Neural progenitor cell (in vitro differentiated cells): ENCODE measurements at regions not wholly inside any gene's neighbourhood (a gene's known extent, or its start where the extent isn't known, plus 50 kb on each side); places are given as distances from the start of the nearest gene placed in this dataset.
A peak's percentile ranks its signal among the peaks of the same experiment; 100 is the strongest.
"Not testable (repeated sequence)": the region's sequence is repeated elsewhere in the genome, so short reads cannot be mapped to it uniquely, and the experiment has no call there.

Source experiments
- DNase-seq: peaks from one replicate; pipeline ENCODE4 v3.0.0-alpha.2; 2016; ENCODE audit warnings: low spot score
- H2AFZ ChIP-seq: fragments of 200-600 bp; sonication (generic); replicated peaks from 2 replicates; pipeline ENCODE4 v1.6.1; 2016; ENCODE audit warnings: antibody characterized with exemption
- H3F3A ChIP-seq: fragments of 200-600 bp; sonication (generic); 2 replicates; pipeline ENCODE4 v1.6.1; 2016; ENCODE audit warnings: antibody characterized with exemption, low read depth
- H3K27ac ChIP-seq: fragments of 200-600 bp; sonication (generic); 2 replicates; pipeline ENCODE4 v1.5.1; 2016; ENCODE audit warnings: mild to moderate bottlenecking
- H3K27me3 ChIP-seq: fragments of 200-600 bp; sonication (generic); 2 replicates; pipeline ENCODE4 v1.6.1; 2016; ENCODE audit warnings: mild to moderate bottlenecking, moderate library complexity
- H3K36me3 ChIP-seq: fragments of 200-600 bp; sonication (generic); 2 replicates; pipeline ENCODE4 v1.5.1; 2016
- H3K4me1 ChIP-seq: fragments of 200-600 bp; sonication (generic); 2 replicates; pipeline ENCODE4 v1.6.1; 2016; ENCODE audit warnings: mixed run types
- H3K4me2 ChIP-seq: fragments of 200-600 bp; sonication (generic); 2 replicates; pipeline ENCODE4 v1.6.1; 2016
- H3K4me3 ChIP-seq: fragments of 200-600 bp; sonication (generic); 2 replicates; pipeline ENCODE4 v1.5.1; 2016
- H3K79me2 ChIP-seq: fragments of 200-600 bp; sonication (generic); 2 replicates; pipeline ENCODE4 v1.6.1; 2016; ENCODE audit warnings: low read depth
- H3K9ac ChIP-seq: fragments of 200-600 bp; sonication (generic); 2 replicates; pipeline ENCODE4 v1.6.1; 2016
- H3K9me3 ChIP-seq: fragments of 200-600 bp; sonication (generic); 2 replicates; pipeline ENCODE4 v1.5.1; 2016; ENCODE audit warnings: low read depth
- H4K20me1 ChIP-seq: fragments of 200-600 bp; sonication (generic); 2 replicates; pipeline ENCODE4 v1.6.1; 2016; ENCODE audit warnings: low read depth
- H3K27ac Mint-ChIP-seq: 3 replicates; pipeline ENCODE4 v1.8.0; 2021; ENCODE audit warnings: mixed read lengths
- H3K27me3 Mint-ChIP-seq: 2 replicates; pipeline ENCODE4 v1.8.0; 2022; ENCODE audit warnings: low read depth, mild to moderate bottlenecking, inconsistent platforms, moderate library complexity, mixed read lengths; ENCODE audit not compliant: insufficient read depth
- H3K36me3 Mint-ChIP-seq: 3 replicates; pipeline ENCODE4 v1.8.0; 2021; ENCODE audit warnings: mixed read lengths
- H3K4me1 Mint-ChIP-seq: 3 replicates; pipeline ENCODE4 v1.8.0; 2021; ENCODE audit warnings: mixed read lengths
- H3K4me3 Mint-ChIP-seq: 3 replicates; pipeline ENCODE4 v1.8.0; 2021; ENCODE audit warnings: mild to moderate bottlenecking, moderate library complexity, mixed read lengths
- H3K9me3 Mint-ChIP-seq: 3 replicates; pipeline ENCODE4 v1.8.0; 2020; ENCODE audit warnings: mixed read lengths
- EZH2 ChIP-seq: fragments of 200-600 bp; sonication (generic); IDR thresholded peaks from 2 replicates; pipeline ENCODE4 v1.6.1; 2017; ENCODE audit warnings: antibody characterized with exemption, mild to moderate bottlenecking, moderate library complexity
- EZH2phosphoT487 ChIP-seq: fragments of 200-600 bp; sonication (generic); IDR thresholded peaks from 2 replicates; pipeline ENCODE4 v1.6.1; 2017; ENCODE audit warnings: antibody characterized with exemption
- TF ChIP-seq, protein P1 (sequence below): fragments of 200-600 bp; sonication (generic); IDR thresholded peaks from 2 replicates; pipeline ENCODE4 v1.5.1; 2017; ENCODE audit warnings: antibody characterized with exemption, mild to moderate bottlenecking

DNA sequence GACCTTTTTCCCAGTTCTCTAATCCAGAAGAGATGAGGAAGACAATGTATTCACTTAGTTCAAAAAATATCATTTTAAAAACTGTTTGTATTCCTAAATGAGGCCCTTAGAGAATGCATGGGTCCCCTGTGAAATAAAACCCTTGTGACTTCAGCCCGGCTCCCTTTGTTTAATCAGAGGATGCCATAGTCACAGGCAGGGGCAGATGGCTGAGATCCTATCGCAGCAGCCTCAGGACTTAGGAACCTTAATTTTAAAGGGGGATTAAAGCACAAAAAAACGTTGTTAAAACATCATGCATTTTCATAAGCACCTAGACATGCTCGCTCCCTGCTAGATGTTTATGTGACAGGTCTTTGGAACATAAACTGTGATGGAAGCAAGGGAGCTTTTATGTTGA is 176.6 kb downstream of the IL20RB start:
- no peak overlapping the region for H3K4me3 Mint-ChIP-seq
- H3K36me3 Mint-ChIP-seq = no peaks in the 10 kb centered on the region
- no peaks in the 10 kb centered on the region for H3K4me1 ChIP-seq
- no peak overlapping the region for H3K9ac ChIP-seq
- H3K9me3 ChIP-seq = no peaks in the 10 kb centered on the region
- H3K27me3 Mint-ChIP-seq = no peaks in the 10 kb centered on the region
- H3K9me3 Mint-ChIP-seq = no peaks in the 10 kb centered on the region
- no peak overlapping the region for H3K27ac ChIP-seq
- no peaks in the 10 kb centered on the region for H3K36me3 ChIP-seq
- no peaks in the 10 kb centered on the region for H4K20me1 ChIP-seq
- H2AFZ ChIP-seq = peak overlapping the region; percentile 81
- TF ChIP-seq EZH2phosphoT487 (no peak), EZH2 (no peak)
- TF ChIP-seq, protein P1, sequence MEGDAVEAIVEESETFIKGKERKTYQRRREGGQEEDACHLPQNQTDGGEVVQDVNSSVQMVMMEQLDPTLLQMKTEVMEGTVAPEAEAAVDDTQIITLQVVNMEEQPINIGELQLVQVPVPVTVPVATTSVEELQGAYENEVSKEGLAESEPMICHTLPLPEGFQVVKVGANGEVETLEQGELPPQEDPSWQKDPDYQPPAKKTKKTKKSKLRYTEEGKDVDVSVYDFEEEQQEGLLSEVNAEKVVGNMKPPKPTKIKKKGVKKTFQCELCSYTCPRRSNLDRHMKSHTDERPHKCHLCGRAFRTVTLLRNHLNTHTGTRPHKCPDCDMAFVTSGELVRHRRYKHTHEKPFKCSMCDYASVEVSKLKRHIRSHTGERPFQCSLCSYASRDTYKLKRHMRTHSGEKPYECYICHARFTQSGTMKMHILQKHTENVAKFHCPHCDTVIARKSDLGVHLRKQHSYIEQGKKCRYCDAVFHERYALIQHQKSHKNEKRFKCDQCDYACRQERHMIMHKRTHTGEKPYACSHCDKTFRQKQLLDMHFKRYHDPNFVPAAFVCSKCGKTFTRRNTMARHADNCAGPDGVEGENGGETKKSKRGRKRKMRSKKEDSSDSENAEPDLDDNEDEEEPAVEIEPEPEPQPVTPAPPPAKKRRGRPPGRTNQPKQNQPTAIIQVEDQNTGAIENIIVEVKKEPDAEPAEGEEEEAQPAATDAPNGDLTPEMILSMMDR = no peak
- H3K4me1 Mint-ChIP-seq = peaks cover 7% of the 10 kb centered on the region
- H3K4me2 ChIP-seq = no peak overlapping the region
- no peaks in the 10 kb centered on the region for H3K27me3 ChIP-seq
- DNase-seq = no peak
- no peaks in the 10 kb centered on the region for H3K79me2 ChIP-seq
- H3K4me3 ChIP-seq = no peak overlapping the region
- H3F3A ChIP-seq = no peaks in the 10 kb centered on the region
- H3K27ac Mint-ChIP-seq = no peak overlapping the region

DNA sequence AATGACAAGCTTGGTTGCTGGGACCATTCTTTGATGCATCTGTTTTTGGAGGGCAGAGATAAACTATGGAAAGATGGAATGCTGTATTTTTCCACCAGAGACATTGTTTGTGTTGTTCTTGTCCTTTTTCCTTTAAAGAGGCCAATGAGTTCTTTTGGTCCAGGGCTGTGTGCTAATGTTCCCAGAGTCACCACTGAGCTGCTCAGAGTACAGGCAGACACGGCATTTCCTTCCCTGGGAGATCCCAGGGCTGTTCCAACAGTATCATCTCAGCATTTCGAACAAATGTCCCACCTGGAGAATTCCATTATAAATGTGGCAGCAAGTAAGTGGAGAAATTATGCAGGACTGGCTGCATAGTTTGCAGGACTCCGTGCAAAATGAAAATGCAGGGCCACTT is 190.6 kb downstream of the IL20RB start:
- no peaks in the 10 kb centered on the region for H3F3A ChIP-seq
- no peaks in the 10 kb centered on the region for H3K36me3 ChIP-seq
- no peak overlapping the region for H3K4me3 ChIP-seq
- no peak for DNase-seq
- H3K27me3 Mint-ChIP-seq = peaks cover 2% of the 10 kb centered on the region
- no peaks in the 10 kb centered on the region for H3K4me1 ChIP-seq
- H3K36me3 Mint-ChIP-seq = no peaks in the 10 kb centered on the region
- H4K20me1 ChIP-seq = no peaks in the 10 kb centered on the region
- no peak overlapping the region for H3K4me2 ChIP-seq
- peaks cover 4% of the 10 kb centered on the region for H3K4me1 Mint-ChIP-seq
- no peak overlapping the region for H3K9ac ChIP-seq
- no peaks in the 10 kb centered on the region for H3K27me3 ChIP-seq
- H3K4me3 Mint-ChIP-seq = no peak overlapping the region
- TF ChIP-seq EZH2phosphoT487 = no peak
- TF ChIP-seq, protein P1 = no peak
- no peak for TF ChIP-seq EZH2
- no peak overlapping the region for H3K27ac Mint-ChIP-seq
- H3K79me2 ChIP-seq = no peaks in the 10 kb centered on the region
- H3K9me3 ChIP-seq = no peaks in the 10 kb centered on the region
- no peaks in the 10 kb centered on the region for H3K9me3 Mint-ChIP-seq
- peak overlapping the region; percentile 12 for H2AFZ ChIP-seq
- H3K27ac ChIP-seq = no peak overlapping the region

DNA sequence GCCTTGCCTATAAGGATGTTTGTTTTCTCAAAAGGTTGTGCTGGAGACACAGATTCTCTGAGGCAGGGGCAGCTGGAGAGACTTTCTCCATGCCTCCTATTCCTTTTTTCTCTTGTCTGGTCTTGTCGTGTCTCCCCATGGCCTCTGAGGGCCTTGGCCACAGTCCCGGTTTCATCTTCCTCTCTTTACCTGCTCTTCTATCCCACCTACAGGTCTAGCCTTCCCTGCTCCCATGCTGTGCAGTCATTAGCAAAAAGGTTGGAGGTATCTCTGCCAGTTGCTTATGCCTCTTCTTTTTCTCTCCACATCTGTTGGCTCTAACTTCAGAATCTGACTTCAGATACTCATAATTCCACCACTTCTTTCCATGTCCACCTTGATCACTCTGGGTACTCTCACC is 191.1 kb downstream of the IL20RB start:
- Histone ChIP-seq H3K9me3 (no peaks in the 10 kb centered on the region), H3K4me3 (no peak overlapping the region), H3K4me2 (no peak overlapping the region), H3K27me3 (no peaks in the 10 kb centered on the region), H2AFZ (peak overlapping the region; percentile 12), H3K27ac (no peak overlapping the region), H3F3A (no peaks in the 10 kb centered on the region), H4K20me1 (no peaks in the 10 kb centered on the region), H3K36me3 (no peaks in the 10 kb centered on the region), H3K4me1 (no peaks in the 10 kb centered on the region), H3K79me2 (no peaks in the 10 kb centered on the region), H3K9ac (no peak overlapping the region)
- Mint-ChIP-seq H3K27me3 (peaks cover 2% of the 10 kb centered on the region), H3K36me3 (no peaks in the 10 kb centered on the region), H3K27ac (no peak overlapping the region), H3K4me3 (no peak overlapping the region), H3K9me3 (no peaks in the 10 kb centered on the region), H3K4me1 (peaks cover 4% of the 10 kb centered on the region)
- TF ChIP-seq, protein P1 = no peak
- no peak for DNase-seq

DNA sequence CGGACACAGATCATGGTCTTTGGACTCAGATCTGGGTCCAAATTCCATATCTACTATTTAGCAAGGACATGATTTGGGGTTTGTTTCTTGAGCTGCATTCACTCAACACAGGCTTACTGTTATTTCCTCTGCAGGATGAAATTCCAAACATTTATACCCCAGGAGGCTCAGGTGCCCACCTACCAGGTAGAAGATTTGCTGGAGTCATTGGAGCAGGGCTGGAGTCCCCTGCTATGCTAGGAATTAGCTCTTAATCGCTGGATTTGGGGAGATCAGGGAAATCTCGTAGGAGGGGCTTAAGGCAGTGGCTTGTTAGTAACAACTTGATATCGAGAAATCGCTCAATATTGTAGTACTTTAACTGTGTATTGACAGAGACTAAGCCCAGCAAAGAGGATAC is 193.0 kb downstream of the IL20RB start:
- Histone ChIP-seq H3F3A (no peaks in the 10 kb centered on the region), H3K79me2 (no peaks in the 10 kb centered on the region), H4K20me1 (no peaks in the 10 kb centered on the region), H3K27me3 (no peaks in the 10 kb centered on the region), H3K9ac (no peak overlapping the region), H3K27ac (no peak overlapping the region), H3K4me2 (no peak overlapping the region), H3K36me3 (no peaks in the 10 kb centered on the region), H3K4me1 (no peaks in the 10 kb centered on the region), H3K9me3 (no peaks in the 10 kb centered on the region), H2AFZ (peak overlapping the region; percentile 34), H3K4me3 (no peak overlapping the region)
- Mint-ChIP-seq H3K36me3 (no peaks in the 10 kb centered on the region), H3K9me3 (no peaks in the 10 kb centered on the region), H3K4me3 (no peak overlapping the region), H3K4me1 (peaks cover 6% of the 10 kb centered on the region), H3K27me3 (peaks cover 2% of the 10 kb centered on the region), H3K27ac (no peak overlapping the region)
- no peak for DNase-seq
- no peak for TF ChIP-seq EZH2phosphoT487
- TF ChIP-seq EZH2 = no peak
- TF ChIP-seq, protein P1 = no peak

DNA sequence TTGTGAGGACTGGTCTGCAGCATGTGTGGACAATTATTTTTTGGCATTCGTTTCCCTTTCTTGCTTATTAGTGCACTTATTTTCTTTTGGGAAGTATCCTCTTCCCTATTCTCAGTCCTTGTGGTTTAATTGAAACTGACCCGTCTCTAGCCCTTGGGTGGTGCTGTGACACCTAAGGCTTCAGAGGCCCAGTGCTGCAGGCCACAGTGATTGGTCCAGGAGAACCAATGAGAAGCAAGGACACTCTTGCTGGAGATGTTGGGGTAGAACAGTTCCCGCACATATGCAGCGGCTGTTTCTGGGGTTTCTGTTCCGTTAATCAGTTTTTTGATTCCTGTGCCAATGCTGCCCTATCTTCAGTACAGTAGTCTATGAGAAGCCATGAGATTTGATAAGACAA is 195.3 kb downstream of the IL20RB start:
- not testable (repeated sequence) for H3K4me3 ChIP-seq, H3K79me2 ChIP-seq, H4K20me1 ChIP-seq, H3K4me1 ChIP-seq, H3K9me3 ChIP-seq, H3K36me3 Mint-ChIP-seq, H3K27ac Mint-ChIP-seq, DNase-seq, H3K9me3 Mint-ChIP-seq, H3K27ac ChIP-seq, H3F3A ChIP-seq, H3K27me3 ChIP-seq, H2AFZ ChIP-seq, H3K9ac ChIP-seq, H3K4me1 Mint-ChIP-seq, H3K27me3 Mint-ChIP-seq, H3K4me2 ChIP-seq, H3K36me3 ChIP-seq, H3K4me3 Mint-ChIP-seq
